Ishikawa (cell line): ENCODE measurements at regions not wholly inside any gene's neighbourhood (a gene's known extent, or its start where the extent isn't known, plus 50 kb on each side); places are given as distances from the start of the nearest gene placed in this dataset.

Experiments used
- CEBPB ChIP-seq: IDR thresholded peaks from 2 replicates; pipeline ENCODE4 v1.6.1; 2012
- EGR1 ChIP-seq: IDR thresholded peaks from 2 replicates; pipeline ENCODE4 v1.6.1; 2012
- EP300 ChIP-seq: IDR thresholded peaks from 2 replicates; pipeline ENCODE4 v1.6.1; 2012; ENCODE audit warnings: borderline replicate concordance
- MAX ChIP-seq: IDR thresholded peaks from 2 replicates; pipeline ENCODE4 v1.6.1; 2012
- NFIC ChIP-seq: IDR thresholded peaks from 2 replicates; pipeline ENCODE4 v1.6.1; 2012
- RAD21 ChIP-seq: IDR thresholded peaks from 2 replicates; pipeline ENCODE4 v1.6.1; 2012; ENCODE audit warnings: low read depth
- TEAD4 ChIP-seq: IDR thresholded peaks from 2 replicates; pipeline ENCODE4 v1.6.1; 2012

- no peak for TF ChIP-seq CEBPB
- no peak for TF ChIP-seq MAX
- TF ChIP-seq RAD21: no peak
- TF ChIP-seq TEAD4: no peak
- TF ChIP-seq EP300: no peak
- TF ChIP-seq NFIC: no peak
- TF ChIP-seq EGR1: no peak
Observed at GRCh38 chr2:101608408-101609310, 88.8 kb upstream of the MAP4K4 start.
